Activated CD4-positive, alpha-beta T cell treated with anti-CD3 and anti-CD28 coated beads, Interleukin-2, Interleukin-4, amounts not matched to agents 100 ng/mL and 50 ng/mL, durations not matched to agents 16 hours and 8 hours (primary cell): ENCODE measurements at regions not wholly inside any gene's neighbourhood (a gene's known extent, or its start where the extent isn't known, plus 50 kb on each side); places are given as distances from the start of the nearest gene placed in this dataset.

Experiments
- DNase-seq: peaks from one replicate; pipeline ENCODE4 v3.0.0-alpha.2; 2020; ENCODE audit warnings: low spot score

- no peak for DNase-seq
Measured at GRCh38 chr20:51156041-51156982, 133.4 kb upstream of the KCNG1 start.

- no peak for DNase-seq
Measured at GRCh38 chr20:51154708-51155690, 132.1 kb upstream of the KCNG1 start.

GRCh38 chr20:51153867-51154707 lies 131.2 kb upstream of the KCNG1 start:
- DNase-seq, result no peak

GRCh38 chr20:51148941-51149340 lies 126.0 kb upstream of the KCNG1 start:
- no peak for DNase-seq

- no peak for DNase-seq
Measured at GRCh38 chr20:51144476-51144875, 121.6 kb upstream of the KCNG1 start.

- no peak for DNase-seq
Measured at GRCh38 chr20:51143652-51144051, 120.7 kb upstream of the KCNG1 start.

- no peak for DNase-seq
Measured at GRCh38 chr20:51142448-51142847, 119.5 kb upstream of the KCNG1 start.

- DNase-seq, result no peak
Measured at GRCh38 chr20:51140671-51141070, 117.8 kb upstream of the KCNG1 start.

GRCh38 chr20:51139891-51140290 lies 117.0 kb upstream of the KCNG1 start:
- DNase-seq, result no peak

GRCh38 chr20:51138576-51138975 lies 115.7 kb upstream of the KCNG1 start:
- DNase-seq, result no peak

GRCh38 chr20:51137461-51137860 lies 114.6 kb upstream of the KCNG1 start:
- DNase-seq, result no peak

- DNase-seq, result no peak
Measured at GRCh38 chr20:51135926-51136715, 113.2 kb upstream of the KCNG1 start.

- DNase-seq, result no peak
Measured at GRCh38 chr20:51134405-51134804, 111.5 kb upstream of the KCNG1 start.

- DNase-seq, result no peak
Measured at GRCh38 chr20:51132279-51132678, 109.4 kb upstream of the KCNG1 start.

- DNase-seq, result no peak
Measured at GRCh38 chr20:51131811-51132210, 108.9 kb upstream of the KCNG1 start.

GRCh38 chr20:51129147-51129776 lies 106.4 kb upstream of the KCNG1 start:
- DNase-seq, result no peak

- DNase-seq, result peak; percentile 48
Measured at GRCh38 chr20:51128198-51128597, 105.3 kb upstream of the KCNG1 start.

GRCh38 chr20:51127713-51128112 lies 104.8 kb upstream of the KCNG1 start:
- DNase-seq, result no peak

GRCh38 chr20:51126337-51126736 lies 103.4 kb upstream of the KCNG1 start:
- DNase-seq, result no peak

GRCh38 chr20:51125780-51126179 lies 102.9 kb upstream of the KCNG1 start:
- DNase-seq, result no peak
